ENCODE measurements at regions not wholly inside any gene's neighbourhood (a gene's known extent, or its start where the extent isn't known, plus 50 kb on each side); places are given as distances from the start of the nearest gene placed in this dataset.

DNA sequence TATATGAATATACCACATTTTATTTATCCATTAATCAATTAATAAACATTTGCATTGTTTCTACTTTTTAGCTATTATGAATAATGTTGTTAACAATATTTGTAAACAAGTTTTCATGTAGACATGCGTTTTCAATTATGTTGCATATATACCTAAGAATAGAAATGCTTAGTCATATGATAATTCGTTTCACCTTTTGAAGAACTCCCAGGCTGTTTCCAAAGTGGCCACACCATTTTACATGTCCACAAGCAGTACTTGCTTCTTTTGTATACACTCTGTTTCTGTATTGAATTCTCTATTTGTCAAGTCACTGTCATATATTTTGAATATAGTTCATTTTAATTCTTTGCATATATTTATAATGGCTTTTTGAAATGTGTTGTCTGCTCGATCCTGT is 206.9 kb upstream of the ZBTB20 start:
- TF ChIP-seq, protein P1, sequence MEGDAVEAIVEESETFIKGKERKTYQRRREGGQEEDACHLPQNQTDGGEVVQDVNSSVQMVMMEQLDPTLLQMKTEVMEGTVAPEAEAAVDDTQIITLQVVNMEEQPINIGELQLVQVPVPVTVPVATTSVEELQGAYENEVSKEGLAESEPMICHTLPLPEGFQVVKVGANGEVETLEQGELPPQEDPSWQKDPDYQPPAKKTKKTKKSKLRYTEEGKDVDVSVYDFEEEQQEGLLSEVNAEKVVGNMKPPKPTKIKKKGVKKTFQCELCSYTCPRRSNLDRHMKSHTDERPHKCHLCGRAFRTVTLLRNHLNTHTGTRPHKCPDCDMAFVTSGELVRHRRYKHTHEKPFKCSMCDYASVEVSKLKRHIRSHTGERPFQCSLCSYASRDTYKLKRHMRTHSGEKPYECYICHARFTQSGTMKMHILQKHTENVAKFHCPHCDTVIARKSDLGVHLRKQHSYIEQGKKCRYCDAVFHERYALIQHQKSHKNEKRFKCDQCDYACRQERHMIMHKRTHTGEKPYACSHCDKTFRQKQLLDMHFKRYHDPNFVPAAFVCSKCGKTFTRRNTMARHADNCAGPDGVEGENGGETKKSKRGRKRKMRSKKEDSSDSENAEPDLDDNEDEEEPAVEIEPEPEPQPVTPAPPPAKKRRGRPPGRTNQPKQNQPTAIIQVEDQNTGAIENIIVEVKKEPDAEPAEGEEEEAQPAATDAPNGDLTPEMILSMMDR (IDR thresholded peaks at IDR 0.05) = no peak
- no peak for TF ChIP-seq POLR2A (IDR thresholded peaks at IDR 0.05)

Data from heart left ventricle (tissue), 13 donors.